Upper lobe of left lung (tissue), 4 donors: ENCODE measurements at regions not wholly inside any gene's neighbourhood (a gene's known extent, or its start where the extent isn't known, plus 50 kb on each side); places are given as distances from the start of the nearest gene placed in this dataset.

Experiments
- CTCF ChIP-seq, 6 experiments: fragments of 450-650 bp in 4 of 6; fragments of 200-600 bp in 2 of 6; sonication (generic) in 2 of 6; IDR thresholded peaks; one replicate each; pipeline ENCODE4 v1.5.1; 2016 to 2019; ENCODE audit warnings: antibody characterized with exemption in 6 of 6
- EP300 ChIP-seq, 4 donors: sonication (generic); formaldehyde crosslinking; IDR thresholded peaks; one replicate each; pipeline ENCODE4 v1.5.1; 2017; ENCODE audit warnings: antibody characterized with exemption in 4 of 4, control low read depth in 2 of 4

GRCh38 chr2:239831001-239831731 lies 194.0 kb downstream of the NDUFA10 start:
- no peak for TF ChIP-seq CTCF (IDR thresholded peaks at IDR 0.05)
- no peak for TF ChIP-seq EP300 (IDR thresholded peaks at IDR 0.05)
